WTC11 (cell line): ENCODE measurements at regions not wholly inside any gene's neighbourhood (a gene's known extent, or its start where the extent isn't known, plus 50 kb on each side); places are given as distances from the start of the nearest gene placed in this dataset.

ENCODE experiments used
- ATAC-seq: fragments of 200-7000 bp; cut with Tn5 transposase; 2 replicates; pipeline ENCODE4 v1.10.0; 2021; ENCODE audit warnings: mild to moderate bottlenecking, moderate library complexity
- CTCF ChIA-PET: fragments of 300-600 bp; sonication (Branson Sonifier 250); formaldehyde crosslinking; loops from one replicate; lab custom pipeline; 2021; ENCODE audit warnings: antibody characterized with exemption; lab: Charles Lee
- POLR2A ChIA-PET: fragments of 350-600 bp; sonication (Branson Sonifier 250); formaldehyde crosslinking; loops from one replicate; lab custom pipeline; 2021; ENCODE audit warnings: antibody characterized with exemption; lab: Charles Lee
- DNase-seq: peaks from one replicate; pipeline ENCODE4 v3.0.0; 2021; ENCODE audit warnings: low spot score
- H3K27ac Mint-ChIP-seq: 2 replicates; pipeline ENCODE4 v1.8.0; 2021; ENCODE audit warnings: mixed read lengths
- H3K27me3 Mint-ChIP-seq: 2 replicates; pipeline ENCODE4 v1.8.0; 2021; ENCODE audit warnings: low read depth, mild to moderate bottlenecking, moderate library complexity, mixed read lengths
- H3K36me3 Mint-ChIP-seq: 2 replicates; pipeline ENCODE4 v1.8.0; 2021; ENCODE audit warnings: mixed read lengths
- H3K4me1 Mint-ChIP-seq: 2 replicates; pipeline ENCODE4 v1.8.0; 2022; ENCODE audit warnings: mixed read lengths
- H3K4me3 Mint-ChIP-seq: 2 replicates; pipeline ENCODE4 v1.8.0; 2021; ENCODE audit warnings: mild to moderate bottlenecking, moderate library complexity, mixed read lengths
- H3K9me3 Mint-ChIP-seq: 2 replicates; pipeline ENCODE4 v1.8.0; 2021; ENCODE audit warnings: mixed read lengths
- CREB1 ChIP-seq: sonication (generic); formaldehyde crosslinking; IDR thresholded peaks from 2 replicates; pipeline ENCODE4 v1.8.0; 2023; ENCODE audit warnings: mild to moderate bottlenecking, missing genetic modification reagents
- ELF4 ChIP-seq: sonication (generic); formaldehyde crosslinking; IDR thresholded peaks from 2 replicates; pipeline ENCODE4 v1.8.1; 2022; ENCODE audit warnings: low read depth, mild to moderate bottlenecking, moderate library complexity, missing genetic modification reagents
- FOXJ3 ChIP-seq: sonication (generic); formaldehyde crosslinking; IDR thresholded peaks from 2 replicates; pipeline ENCODE4 v1.9.0; 2021; ENCODE audit warnings: missing genetic modification reagents, mild to moderate bottlenecking, borderline replicate concordance
- GRHL2 ChIP-seq: fragments of 250-450 bp; sonication (Bioruptor Pico); IDR thresholded peaks from 2 replicates; pipeline ENCODE4 v1.8.0; 2022; ENCODE audit warnings: mild to moderate bottlenecking, moderate library complexity; ENCODE audit not compliant: insufficient replicate concordance, severe bottlenecking
- IRF2 ChIP-seq: sonication (generic); formaldehyde crosslinking; IDR thresholded peaks from 2 replicates; pipeline ENCODE4 v1.8.0; 2022; ENCODE audit warnings: low read depth, missing genetic modification reagents, borderline replicate concordance
- NFATC4 ChIP-seq: fragments of 250-450 bp; sonication (Bioruptor Pico); IDR thresholded peaks from 2 replicates; pipeline ENCODE4 v1.9.0; 2021; ENCODE audit warnings: mild to moderate bottlenecking
- OVOL2 ChIP-seq: fragments of 250-450 bp; sonication (Bioruptor Pico); IDR thresholded peaks from 2 replicates; pipeline ENCODE4 v1.9.0; 2021; ENCODE audit warnings: mild to moderate bottlenecking, borderline replicate concordance
- RORB ChIP-seq: fragments of 250-450 bp; sonication (Bioruptor Pico); IDR thresholded peaks from 2 replicates; pipeline ENCODE4 v1.9.0; 2021; ENCODE audit warnings: mild to moderate bottlenecking
- ZBTB21 ChIP-seq: sonication (generic); formaldehyde crosslinking; IDR thresholded peaks from 2 replicates; pipeline ENCODE4 v1.8.1; 2023; ENCODE audit warnings: mild to moderate bottlenecking, missing genetic modification reagents, borderline replicate concordance
- TF ChIP-seq, protein P1 (sequence below): sonication (generic); formaldehyde crosslinking; IDR thresholded peaks from 2 replicates; pipeline ENCODE4 v1.8.1; 2022; ENCODE audit warnings: missing genetic modification reagents, borderline replicate concordance
- TF ChIP-seq, protein P2 (sequence below): sonication (generic); formaldehyde crosslinking; IDR thresholded peaks from 2 replicates; pipeline ENCODE4 v1.8.1; 2023; ENCODE audit warnings: mild to moderate bottlenecking, missing genetic modification reagents
- TF ChIP-seq, protein P3 (sequence below): sonication (generic); formaldehyde crosslinking; IDR thresholded peaks from 2 replicates; pipeline ENCODE4 v1.8.1; 2022; ENCODE audit warnings: low read depth, mild to moderate bottlenecking, moderate library complexity, missing genetic modification reagents, borderline replicate concordance
- TF ChIP-seq, protein P4 (sequence below): fragments of 200-600 bp; IDR thresholded peaks from 2 replicates; pipeline ENCODE4 v1.8.0; 2022; ENCODE audit warnings: antibody characterized with exemption
- TF ChIP-seq, protein P5 (sequence below): sonication (generic); formaldehyde crosslinking; IDR thresholded peaks from 2 replicates; pipeline ENCODE4 v1.8.0; 2023; ENCODE audit warnings: mild to moderate bottlenecking, missing genetic modification reagents
- TF ChIP-seq, protein P6 (sequence below): sonication (generic); formaldehyde crosslinking; IDR thresholded peaks from 2 replicates; pipeline ENCODE4 v1.8.1; 2022; ENCODE audit warnings: mild to moderate bottlenecking, missing genetic modification reagents, moderate library complexity, borderline replicate concordance
- TF ChIP-seq, protein P7 (sequence below): sonication (generic); formaldehyde crosslinking; IDR thresholded peaks from 2 replicates; pipeline ENCODE4 v1.8.0; 2023; ENCODE audit warnings: missing genetic modification reagents

DNA sequence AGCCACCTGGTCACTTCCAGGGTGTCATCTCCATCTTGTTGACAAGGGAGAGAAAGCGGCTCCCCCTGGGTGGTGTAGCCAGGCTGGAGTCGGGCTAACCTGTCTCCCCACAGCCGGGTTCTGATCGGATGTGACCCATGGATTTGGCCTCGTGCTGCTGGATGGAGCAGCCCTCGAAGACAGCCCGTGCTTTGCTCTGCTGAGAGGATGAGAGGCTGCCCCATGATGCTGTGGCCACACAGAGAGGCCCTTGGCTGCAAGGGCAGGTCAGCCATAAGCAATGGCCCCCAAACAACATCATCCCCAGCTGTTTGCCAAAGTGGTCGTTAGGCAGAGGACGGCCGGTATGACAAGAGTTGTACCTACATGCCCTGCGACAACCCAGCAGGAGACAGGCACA, 106.6 kb downstream of the HMX1 start (continued):
- TF ChIP-seq, protein P1, sequence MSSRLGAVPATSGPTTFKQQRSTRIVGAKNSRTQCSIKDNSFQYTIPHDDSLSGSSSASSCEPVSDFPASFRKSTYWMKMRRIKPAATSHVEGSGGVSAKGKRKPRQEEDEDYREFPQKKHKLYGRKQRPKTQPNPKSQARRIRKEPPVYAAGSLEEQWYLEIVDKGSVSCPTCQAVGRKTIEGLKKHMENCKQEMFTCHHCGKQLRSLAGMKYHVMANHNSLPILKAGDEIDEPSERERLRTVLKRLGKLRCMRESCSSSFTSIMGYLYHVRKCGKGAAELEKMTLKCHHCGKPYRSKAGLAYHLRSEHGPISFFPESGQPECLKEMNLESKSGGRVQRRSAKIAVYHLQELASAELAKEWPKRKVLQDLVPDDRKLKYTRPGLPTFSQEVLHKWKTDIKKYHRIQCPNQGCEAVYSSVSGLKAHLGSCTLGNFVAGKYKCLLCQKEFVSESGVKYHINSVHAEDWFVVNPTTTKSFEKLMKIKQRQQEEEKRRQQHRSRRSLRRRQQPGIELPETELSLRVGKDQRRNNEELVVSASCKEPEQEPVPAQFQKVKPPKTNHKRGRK, result no peak
- TF ChIP-seq IRF2 (no peak), OVOL2 (CRISPR knock-in tag) (no peak)
- TF ChIP-seq, protein P2, sequence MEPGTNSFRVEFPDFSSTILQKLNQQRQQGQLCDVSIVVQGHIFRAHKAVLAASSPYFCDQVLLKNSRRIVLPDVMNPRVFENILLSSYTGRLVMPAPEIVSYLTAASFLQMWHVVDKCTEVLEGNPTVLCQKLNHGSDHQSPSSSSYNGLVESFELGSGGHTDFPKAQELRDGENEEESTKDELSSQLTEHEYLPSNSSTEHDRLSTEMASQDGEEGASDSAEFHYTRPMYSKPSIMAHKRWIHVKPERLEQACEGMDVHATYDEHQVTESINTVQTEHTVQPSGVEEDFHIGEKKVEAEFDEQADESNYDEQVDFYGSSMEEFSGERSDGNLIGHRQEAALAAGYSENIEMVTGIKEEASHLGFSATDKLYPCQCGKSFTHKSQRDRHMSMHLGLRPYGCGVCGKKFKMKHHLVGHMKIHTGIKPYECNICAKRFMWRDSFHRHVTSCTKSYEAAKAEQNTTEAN (CRISPR knock-in tag), result no peak
- TF ChIP-seq, protein P3, sequence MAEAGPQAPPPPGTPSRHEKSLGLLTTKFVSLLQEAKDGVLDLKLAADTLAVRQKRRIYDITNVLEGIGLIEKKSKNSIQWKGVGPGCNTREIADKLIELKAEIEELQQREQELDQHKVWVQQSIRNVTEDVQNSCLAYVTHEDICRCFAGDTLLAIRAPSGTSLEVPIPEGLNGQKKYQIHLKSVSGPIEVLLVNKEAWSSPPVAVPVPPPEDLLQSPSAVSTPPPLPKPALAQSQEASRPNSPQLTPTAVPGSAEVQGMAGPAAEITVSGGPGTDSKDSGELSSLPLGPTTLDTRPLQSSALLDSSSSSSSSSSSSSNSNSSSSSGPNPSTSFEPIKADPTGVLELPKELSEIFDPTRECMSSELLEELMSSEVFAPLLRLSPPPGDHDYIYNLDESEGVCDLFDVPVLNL (CRISPR knock-in tag), result no peak

DNA sequence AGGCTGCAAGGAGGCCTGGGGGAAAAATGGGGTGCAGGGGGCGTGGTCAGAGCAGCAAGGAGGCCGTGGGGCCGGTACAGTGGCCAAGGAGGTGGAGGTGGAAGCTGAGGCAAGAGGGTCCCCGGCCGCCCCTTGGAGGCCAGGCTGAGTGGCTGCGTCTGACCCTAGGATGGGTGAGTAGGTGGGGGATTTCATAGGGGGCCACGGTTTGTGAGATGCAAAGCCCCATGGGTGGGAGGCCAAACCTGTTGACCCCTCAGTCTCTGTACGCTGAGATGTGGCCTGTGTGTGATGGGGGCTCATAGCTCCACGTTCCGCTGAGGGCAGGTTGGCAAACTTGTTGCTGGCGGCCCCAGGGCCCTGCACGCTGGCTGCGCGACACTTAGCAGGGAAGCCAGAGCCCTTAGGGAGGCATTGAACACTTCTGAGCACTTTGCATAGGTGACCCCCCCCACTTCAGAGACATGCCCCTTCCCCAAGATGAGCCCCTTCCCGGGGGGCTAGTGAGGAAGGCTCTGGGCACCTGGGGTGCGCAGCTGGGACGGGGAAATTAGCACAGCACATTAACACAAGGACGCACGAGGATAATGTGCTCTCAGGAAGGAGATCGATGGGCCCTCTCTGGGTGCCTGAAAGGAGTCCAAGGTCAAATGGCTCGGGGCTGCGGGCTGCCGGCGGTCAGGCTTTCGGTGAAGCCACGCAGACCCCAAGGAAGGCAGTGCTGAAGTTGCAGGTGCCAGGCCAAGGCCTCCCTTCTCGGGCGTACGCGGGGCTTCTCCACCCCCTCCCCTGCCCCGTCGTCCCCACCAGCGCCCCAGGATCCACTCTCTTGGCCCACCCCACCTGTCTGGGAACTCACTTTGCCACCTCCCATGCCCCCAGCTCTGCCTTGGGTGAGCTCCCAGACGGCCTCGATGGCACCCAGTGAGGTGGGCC, 107.4 kb downstream of the HMX1 start:
- DNase-seq, result peak; percentile 6
- no peak overlapping the region for H3K27ac Mint-ChIP-seq
- no peaks in the 10 kb centered on the region for H3K9me3 Mint-ChIP-seq
- TF ChIP-seq, protein P4, sequence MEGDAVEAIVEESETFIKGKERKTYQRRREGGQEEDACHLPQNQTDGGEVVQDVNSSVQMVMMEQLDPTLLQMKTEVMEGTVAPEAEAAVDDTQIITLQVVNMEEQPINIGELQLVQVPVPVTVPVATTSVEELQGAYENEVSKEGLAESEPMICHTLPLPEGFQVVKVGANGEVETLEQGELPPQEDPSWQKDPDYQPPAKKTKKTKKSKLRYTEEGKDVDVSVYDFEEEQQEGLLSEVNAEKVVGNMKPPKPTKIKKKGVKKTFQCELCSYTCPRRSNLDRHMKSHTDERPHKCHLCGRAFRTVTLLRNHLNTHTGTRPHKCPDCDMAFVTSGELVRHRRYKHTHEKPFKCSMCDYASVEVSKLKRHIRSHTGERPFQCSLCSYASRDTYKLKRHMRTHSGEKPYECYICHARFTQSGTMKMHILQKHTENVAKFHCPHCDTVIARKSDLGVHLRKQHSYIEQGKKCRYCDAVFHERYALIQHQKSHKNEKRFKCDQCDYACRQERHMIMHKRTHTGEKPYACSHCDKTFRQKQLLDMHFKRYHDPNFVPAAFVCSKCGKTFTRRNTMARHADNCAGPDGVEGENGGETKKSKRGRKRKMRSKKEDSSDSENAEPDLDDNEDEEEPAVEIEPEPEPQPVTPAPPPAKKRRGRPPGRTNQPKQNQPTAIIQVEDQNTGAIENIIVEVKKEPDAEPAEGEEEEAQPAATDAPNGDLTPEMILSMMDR, result no peak
- no peak for TF ChIP-seq ZBTB21 (CRISPR knock-in tag)
- TF ChIP-seq FOXJ3 (CRISPR knock-in tag), result no peak
- TF ChIP-seq NFATC4, result no peak
- no peak for TF ChIP-seq RORB (CRISPR knock-in tag)
- no peak for TF ChIP-seq ELF4 (CRISPR knock-in tag)
- TF ChIP-seq CREB1, result no peak
- TF ChIP-seq, protein P5, sequence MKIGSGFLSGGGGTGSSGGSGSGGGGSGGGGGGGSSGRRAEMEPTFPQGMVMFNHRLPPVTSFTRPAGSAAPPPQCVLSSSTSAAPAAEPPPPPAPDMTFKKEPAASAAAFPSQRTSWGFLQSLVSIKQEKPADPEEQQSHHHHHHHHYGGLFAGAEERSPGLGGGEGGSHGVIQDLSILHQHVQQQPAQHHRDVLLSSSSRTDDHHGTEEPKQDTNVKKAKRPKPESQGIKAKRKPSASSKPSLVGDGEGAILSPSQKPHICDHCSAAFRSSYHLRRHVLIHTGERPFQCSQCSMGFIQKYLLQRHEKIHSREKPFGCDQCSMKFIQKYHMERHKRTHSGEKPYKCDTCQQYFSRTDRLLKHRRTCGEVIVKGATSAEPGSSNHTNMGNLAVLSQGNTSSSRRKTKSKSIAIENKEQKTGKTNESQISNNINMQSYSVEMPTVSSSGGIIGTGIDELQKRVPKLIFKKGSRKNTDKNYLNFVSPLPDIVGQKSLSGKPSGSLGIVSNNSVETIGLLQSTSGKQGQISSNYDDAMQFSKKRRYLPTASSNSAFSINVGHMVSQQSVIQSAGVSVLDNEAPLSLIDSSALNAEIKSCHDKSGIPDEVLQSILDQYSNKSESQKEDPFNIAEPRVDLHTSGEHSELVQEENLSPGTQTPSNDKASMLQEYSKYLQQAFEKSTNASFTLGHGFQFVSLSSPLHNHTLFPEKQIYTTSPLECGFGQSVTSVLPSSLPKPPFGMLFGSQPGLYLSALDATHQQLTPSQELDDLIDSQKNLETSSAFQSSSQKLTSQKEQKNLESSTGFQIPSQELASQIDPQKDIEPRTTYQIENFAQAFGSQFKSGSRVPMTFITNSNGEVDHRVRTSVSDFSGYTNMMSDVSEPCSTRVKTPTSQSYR (CRISPR knock-in tag), result no peak
- TF ChIP-seq, protein P6, sequence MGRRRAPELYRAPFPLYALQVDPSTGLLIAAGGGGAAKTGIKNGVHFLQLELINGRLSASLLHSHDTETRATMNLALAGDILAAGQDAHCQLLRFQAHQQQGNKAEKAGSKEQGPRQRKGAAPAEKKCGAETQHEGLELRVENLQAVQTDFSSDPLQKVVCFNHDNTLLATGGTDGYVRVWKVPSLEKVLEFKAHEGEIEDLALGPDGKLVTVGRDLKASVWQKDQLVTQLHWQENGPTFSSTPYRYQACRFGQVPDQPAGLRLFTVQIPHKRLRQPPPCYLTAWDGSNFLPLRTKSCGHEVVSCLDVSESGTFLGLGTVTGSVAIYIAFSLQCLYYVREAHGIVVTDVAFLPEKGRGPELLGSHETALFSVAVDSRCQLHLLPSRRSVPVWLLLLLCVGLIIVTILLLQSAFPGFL (CRISPR knock-in tag), result no peak
- TF ChIP-seq, protein P7, sequence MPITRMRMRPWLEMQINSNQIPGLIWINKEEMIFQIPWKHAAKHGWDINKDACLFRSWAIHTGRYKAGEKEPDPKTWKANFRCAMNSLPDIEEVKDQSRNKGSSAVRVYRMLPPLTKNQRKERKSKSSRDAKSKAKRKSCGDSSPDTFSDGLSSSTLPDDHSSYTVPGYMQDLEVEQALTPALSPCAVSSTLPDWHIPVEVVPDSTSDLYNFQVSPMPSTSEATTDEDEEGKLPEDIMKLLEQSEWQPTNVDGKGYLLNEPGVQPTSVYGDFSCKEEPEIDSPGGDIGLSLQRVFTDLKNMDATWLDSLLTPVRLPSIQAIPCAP (CRISPR knock-in tag), result no peak
- no peak for TF ChIP-seq GRHL2 (CRISPR knock-in tag)
- CTCF ChIA-PET, result interaction anchor here (1.6 to 1.7 kb wide), 2 partner anchors 76 to 84 kb away, joined by 3 to 8 read pairs; no protein-coding TSS in a partner anchor
- no peak overlapping the region for H3K4me3 Mint-ChIP-seq
- POLR2A ChIA-PET, result no interaction called here
- H3K4me1 Mint-ChIP-seq, result no peaks in the 10 kb centered on the region
- ATAC-seq, result no peak
- H3K27me3 Mint-ChIP-seq, result no peaks in the 10 kb centered on the region
- H3K36me3 Mint-ChIP-seq, result no peaks in the 10 kb centered on the region
